ENCODE measurements at regions not wholly inside any gene's neighbourhood (a gene's known extent, or its start where the extent isn't known, plus 50 kb on each side); places are given as distances from the start of the nearest gene placed in this dataset.
"Not testable (repeated sequence)": the region's sequence is repeated elsewhere in the genome, so short reads cannot be mapped to it uniquely, and the experiment has no call there.

- Histone ChIP-seq H3K27ac (ENCODE audit: low read depth, low read length) (no peak overlapping the region), H3K56ac (ENCODE audit: low read length) (no peak overlapping the region), H3K27me3 (ENCODE audit: insufficient read depth, low read length, poor library complexity) (no peaks in the 10 kb centered on the region), H3K4me2 (ENCODE audit: low read length) (no peak overlapping the region), H3K4ac (ENCODE audit: low read depth, low read length) (no peak overlapping the region), H3K18ac (ENCODE audit: low read length) (no peak overlapping the region), H3K79me2 (ENCODE audit: control insufficient read depth, insufficient read depth, low read length) (no peaks in the 10 kb centered on the region), H4K5ac (ENCODE audit: low read length) (no peak overlapping the region), H3K4me1 (ENCODE audit: control insufficient read depth, low read depth, low read length) (no peaks in the 10 kb centered on the region), H2BK5ac (ENCODE audit: low read length) (no peak overlapping the region), H2BK15ac (replicated peaks; ENCODE audit: low read depth) (no peak overlapping the region), H2AK5ac (ENCODE audit: low read length) (no peak overlapping the region), H4K8ac (ENCODE audit: low read depth, low read length) (no peak overlapping the region), H3K9ac (ENCODE audit: low read length) (no peak overlapping the region), H3K79me1 (ENCODE audit: low read length) (no peaks in the 10 kb centered on the region), H3K36me3 (ENCODE audit: control insufficient read depth, insufficient read depth, low read length) (no peaks in the 10 kb centered on the region), H3K4me3 (ENCODE audit: low read length) (no peak overlapping the region), H2BK120ac (ENCODE audit: low read depth, low read length) (no peak overlapping the region), H3K23ac (ENCODE audit: low read length) (no peak overlapping the region)
- DNase-seq: no peak
- WGBS (ENCODE audit: extremely low coverage, insufficient coverage, low lambda C conversion rate): no CpG with 5 or more reads among the region's 3 CpGs
Measured at GRCh38 chr11:97069160-97069559, 679.3 kb downstream of the JRKL start.

- H3K4me3 ChIP-seq (ENCODE audit: low read length): no peak overlapping the region
- no peak overlapping the region for H2BK15ac ChIP-seq (replicated peaks; ENCODE audit: low read depth)
- H3K4me2 ChIP-seq (ENCODE audit: low read length): no peak overlapping the region
- no CpG with 5 or more reads among the region's 2 CpGs for WGBS (ENCODE audit: extremely low coverage, insufficient coverage, low lambda C conversion rate)
- H3K23ac ChIP-seq (ENCODE audit: low read length): no peak overlapping the region
- H2AK5ac ChIP-seq (ENCODE audit: low read length): no peak overlapping the region
- H3K36me3 ChIP-seq (ENCODE audit: control insufficient read depth, insufficient read depth, low read length): no peaks in the 10 kb centered on the region
- H3K4ac ChIP-seq (ENCODE audit: low read depth, low read length): no peak overlapping the region
- no peaks in the 10 kb centered on the region for H3K27me3 ChIP-seq (ENCODE audit: insufficient read depth, low read length, poor library complexity)
- H3K79me1 ChIP-seq (ENCODE audit: low read length): no peaks in the 10 kb centered on the region
- H4K8ac ChIP-seq (ENCODE audit: low read depth, low read length): no peak overlapping the region
- H4K5ac ChIP-seq (ENCODE audit: low read length): no peak overlapping the region
- DNase-seq: no peak
- H3K56ac ChIP-seq (ENCODE audit: low read length): no peak overlapping the region
- H2BK5ac ChIP-seq (ENCODE audit: low read length): no peak overlapping the region
- no peak overlapping the region for H3K27ac ChIP-seq (ENCODE audit: low read depth, low read length)
- no peaks in the 10 kb centered on the region for H3K79me2 ChIP-seq (ENCODE audit: control insufficient read depth, insufficient read depth, low read length)
- H3K4me1 ChIP-seq (ENCODE audit: control insufficient read depth, low read depth, low read length): no peaks in the 10 kb centered on the region
- H3K9ac ChIP-seq (ENCODE audit: low read length): no peak overlapping the region
- no peak overlapping the region for H2BK120ac ChIP-seq (ENCODE audit: low read depth, low read length)
- H3K18ac ChIP-seq (ENCODE audit: low read length): no peak overlapping the region
Measured at GRCh38 chr11:97072420-97072819, 682.6 kb downstream of the JRKL start.

- H3K27ac ChIP-seq (ENCODE audit: low read depth, low read length); H3K4ac ChIP-seq (ENCODE audit: low read depth, low read length); H3K4me2 ChIP-seq (ENCODE audit: low read length); H3K27me3 ChIP-seq (ENCODE audit: insufficient read depth, low read length, poor library complexity); H3K4me1 ChIP-seq (ENCODE audit: control insufficient read depth, low read depth, low read length); H2AK5ac ChIP-seq (ENCODE audit: low read length); H4K8ac ChIP-seq (ENCODE audit: low read depth, low read length); H3K36me3 ChIP-seq (ENCODE audit: control insufficient read depth, insufficient read depth, low read length); H2BK5ac ChIP-seq (ENCODE audit: low read length); H3K9ac ChIP-seq (ENCODE audit: low read length); H3K18ac ChIP-seq (ENCODE audit: low read length); H2BK15ac ChIP-seq (replicated peaks; ENCODE audit: low read depth); H3K23ac ChIP-seq (ENCODE audit: low read length); H4K5ac ChIP-seq (ENCODE audit: low read length); H3K79me1 ChIP-seq (ENCODE audit: low read length); H3K56ac ChIP-seq (ENCODE audit: low read length); H2BK120ac ChIP-seq (ENCODE audit: low read depth, low read length); H3K79me2 ChIP-seq (ENCODE audit: control insufficient read depth, insufficient read depth, low read length); DNase-seq; H3K4me3 ChIP-seq (ENCODE audit: low read length): not testable (repeated sequence)
- no CpG with 5 or more reads among the region's 19 CpGs for WGBS (ENCODE audit: extremely low coverage, insufficient coverage, low lambda C conversion rate)
Measured at GRCh38 chr11:97076666-97077065, 686.9 kb downstream of the JRKL start.

GRCh38 chr11:97078443-97078842 lies 688.6 kb downstream of the JRKL start:
- no peak overlapping the region for H3K9ac ChIP-seq (ENCODE audit: low read length)
- H4K5ac ChIP-seq (ENCODE audit: low read length): no peak overlapping the region
- no peak overlapping the region for H3K18ac ChIP-seq (ENCODE audit: low read length)
- no peak overlapping the region for H3K4ac ChIP-seq (ENCODE audit: low read depth, low read length)
- H3K27me3 ChIP-seq (ENCODE audit: insufficient read depth, low read length, poor library complexity): no peaks in the 10 kb centered on the region
- H2BK120ac ChIP-seq (ENCODE audit: low read depth, low read length): no peak overlapping the region
- no peak overlapping the region for H2BK5ac ChIP-seq (ENCODE audit: low read length)
- no peaks in the 10 kb centered on the region for H3K79me2 ChIP-seq (ENCODE audit: control insufficient read depth, insufficient read depth, low read length)
- no peak for DNase-seq
- H3K36me3 ChIP-seq (ENCODE audit: control insufficient read depth, insufficient read depth, low read length): no peaks in the 10 kb centered on the region
- no peaks in the 10 kb centered on the region for H3K4me1 ChIP-seq (ENCODE audit: control insufficient read depth, low read depth, low read length)
- no peak overlapping the region for H3K56ac ChIP-seq (ENCODE audit: low read length)
- H3K79me1 ChIP-seq (ENCODE audit: low read length): no peaks in the 10 kb centered on the region
- no peak overlapping the region for H4K8ac ChIP-seq (ENCODE audit: low read depth, low read length)
- WGBS (ENCODE audit: extremely low coverage, insufficient coverage, low lambda C conversion rate): no CpG with 5 or more reads among the region's 2 CpGs
- no peak overlapping the region for H2BK15ac ChIP-seq (replicated peaks; ENCODE audit: low read depth)
- no peak overlapping the region for H3K4me3 ChIP-seq (ENCODE audit: low read length)
- no peak overlapping the region for H3K27ac ChIP-seq (ENCODE audit: low read depth, low read length)
- H2AK5ac ChIP-seq (ENCODE audit: low read length): no peak overlapping the region
- no peak overlapping the region for H3K23ac ChIP-seq (ENCODE audit: low read length)
- H3K4me2 ChIP-seq (ENCODE audit: low read length): no peak overlapping the region

- H3K79me1 ChIP-seq (ENCODE audit: low read length): no peaks in the 10 kb centered on the region
- H3K27me3 ChIP-seq (ENCODE audit: insufficient read depth, low read length, poor library complexity): no peaks in the 10 kb centered on the region
Measured at GRCh38 chr11:97079244-97079643, 689.4 kb downstream of the JRKL start.

GRCh38 chr11:97087419-97087818 lies 697.6 kb downstream of the JRKL start:
- Histone ChIP-seq H3K4me1 (ENCODE audit: control insufficient read depth, low read depth, low read length) (no peaks in the 10 kb centered on the region), H3K56ac (ENCODE audit: low read length) (no peak overlapping the region), H3K4me3 (ENCODE audit: low read length) (no peak overlapping the region), H2BK5ac (ENCODE audit: low read length) (no peak overlapping the region), H3K79me2 (ENCODE audit: control insufficient read depth, insufficient read depth, low read length) (no peaks in the 10 kb centered on the region), H4K5ac (ENCODE audit: low read length) (no peak overlapping the region), H3K36me3 (ENCODE audit: control insufficient read depth, insufficient read depth, low read length) (no peaks in the 10 kb centered on the region), H2BK15ac (replicated peaks; ENCODE audit: low read depth) (no peak overlapping the region), H2AK5ac (ENCODE audit: low read length) (no peak overlapping the region), H3K18ac (ENCODE audit: low read length) (no peak overlapping the region), H3K27me3 (ENCODE audit: insufficient read depth, low read length, poor library complexity) (no peaks in the 10 kb centered on the region), H2BK120ac (ENCODE audit: low read depth, low read length) (no peak overlapping the region), H3K4ac (ENCODE audit: low read depth, low read length) (no peak overlapping the region), H3K27ac (ENCODE audit: low read depth, low read length) (no peak overlapping the region), H4K8ac (ENCODE audit: low read depth, low read length) (no peak overlapping the region), H3K79me1 (ENCODE audit: low read length) (no peaks in the 10 kb centered on the region), H3K4me2 (ENCODE audit: low read length) (no peak overlapping the region), H3K23ac (ENCODE audit: low read length) (no peak overlapping the region), H3K9ac (ENCODE audit: low read length) (no peak overlapping the region)
- WGBS (ENCODE audit: extremely low coverage, insufficient coverage, low lambda C conversion rate): no CpG with 5 or more reads among the region's 2 CpGs
- no peak for DNase-seq

More at GRCh38 chr11:97079244-97079643, 689.4 kb downstream of the JRKL start:
- H3K4ac ChIP-seq (ENCODE audit: low read depth, low read length): no peak overlapping the region
- no peak overlapping the region for H4K5ac ChIP-seq (ENCODE audit: low read length)
- H3K4me3 ChIP-seq (ENCODE audit: low read length): no peak overlapping the region
- H3K36me3 ChIP-seq (ENCODE audit: control insufficient read depth, insufficient read depth, low read length): no peaks in the 10 kb centered on the region
- no peak overlapping the region for H3K56ac ChIP-seq (ENCODE audit: low read length)
- no peak overlapping the region for H2BK5ac ChIP-seq (ENCODE audit: low read length)
- no peaks in the 10 kb centered on the region for H3K4me1 ChIP-seq (ENCODE audit: control insufficient read depth, low read depth, low read length)
- H4K8ac ChIP-seq (ENCODE audit: low read depth, low read length): no peak overlapping the region
- H3K23ac ChIP-seq (ENCODE audit: low read length): no peak overlapping the region
- H3K18ac ChIP-seq (ENCODE audit: low read length): no peak overlapping the region
- no peak overlapping the region for H2AK5ac ChIP-seq (ENCODE audit: low read length)
- H3K79me2 ChIP-seq (ENCODE audit: control insufficient read depth, insufficient read depth, low read length): no peaks in the 10 kb centered on the region
- H3K9ac ChIP-seq (ENCODE audit: low read length): no peak overlapping the region
- H2BK120ac ChIP-seq (ENCODE audit: low read depth, low read length): no peak overlapping the region
- H3K27ac ChIP-seq (ENCODE audit: low read depth, low read length): no peak overlapping the region
- no peak overlapping the region for H2BK15ac ChIP-seq (replicated peaks; ENCODE audit: low read depth)
- no peak overlapping the region for H3K4me2 ChIP-seq (ENCODE audit: low read length)
- no peak for DNase-seq

Data from mesendoderm (in vitro differentiated cells).